Epithelial cell of proximal tubule (primary cell): ENCODE measurements at regions not wholly inside any gene's neighbourhood (a gene's known extent, or its start where the extent isn't known, plus 50 kb on each side); places are given as distances from the start of the nearest gene placed in this dataset.
"Not testable (repeated sequence)": the region's sequence is repeated elsewhere in the genome, so short reads cannot be mapped to it uniquely, and the experiment has no call there.

ENCODE experiments used
- DNase-seq: peaks from one replicate; pipeline ENCODE4 v3.0.0-alpha.2; 2011; ENCODE audit warnings: low read depth
- H3K4me3 ChIP-seq: 2 replicates; pipeline ENCODE4 v1.5.1; 2011; ENCODE audit warnings: low read depth, mild to moderate bottlenecking, low read length
- CTCF ChIP-seq: conservative IDR thresholded peaks from 2 replicates; pipeline ENCODE4 v1.5.1; 2012; ENCODE audit warnings: low read depth, mild to moderate bottlenecking, low read length

GRCh38 chr4:169846396-169846795, 88.7 kb upstream of the HPF1 start:
- no peak for TF ChIP-seq CTCF
- DNase-seq, result no peak
- no peak overlapping the region for H3K4me3 ChIP-seq

GRCh38 chr4:169841776-169842175, 84.0 kb upstream of the HPF1 start:
- TF ChIP-seq CTCF, result no peak
- no peak for DNase-seq
- H3K4me3 ChIP-seq, result no peak overlapping the region

- H3K4me3 ChIP-seq, result no peak overlapping the region
- DNase-seq, result no peak
- no peak for TF ChIP-seq CTCF
These were observed 82.8 kb upstream of the HPF1 start for GRCh38 chr4:169840554-169840953.

GRCh38 chr4:169828329-169828728, 70.6 kb upstream of the HPF1 start:
- not testable (repeated sequence) for DNase-seq, H3K4me3 ChIP-seq

GRCh38 chr4:169826634-169827187, 69.0 kb upstream of the HPF1 start:
- H3K4me3 ChIP-seq, result no peak overlapping the region
- TF ChIP-seq CTCF, result no peak
- DNase-seq, result no peak

GRCh38 chr4:169823685-169824084, 65.9 kb upstream of the HPF1 start:
- TF ChIP-seq CTCF, result no peak
- no peak for DNase-seq
- no peak overlapping the region for H3K4me3 ChIP-seq

GRCh38 chr4:169821402-169821801, 63.7 kb upstream of the HPF1 start:
- H3K4me3 ChIP-seq, result no peak overlapping the region
- no peak for TF ChIP-seq CTCF
- no peak for DNase-seq
